ENCODE measurements at regions not wholly inside any gene's neighbourhood (a gene's known extent, or its start where the extent isn't known, plus 50 kb on each side); places are given as distances from the start of the nearest gene placed in this dataset.

DNA sequence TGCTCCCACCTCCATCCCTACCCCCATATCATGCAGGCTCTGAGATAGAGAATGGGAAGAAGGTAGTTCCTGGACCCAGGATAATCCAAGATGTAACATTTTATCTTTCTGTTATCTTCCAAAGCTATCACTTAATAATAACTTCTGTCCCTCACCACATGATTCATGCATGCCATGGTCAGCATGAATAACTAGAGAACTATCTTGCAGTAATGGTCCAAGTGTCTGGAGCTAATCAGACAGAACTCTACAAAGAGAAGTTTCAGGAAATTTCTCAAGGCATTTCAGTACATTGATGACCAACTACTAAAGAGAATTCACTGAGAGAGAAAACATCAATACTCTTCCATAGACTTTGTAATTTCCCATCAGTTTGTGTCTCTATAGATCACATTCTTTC, 1469.7 kb upstream of the PIK3C3 start:
- DNase-seq, result no peak

DNA sequence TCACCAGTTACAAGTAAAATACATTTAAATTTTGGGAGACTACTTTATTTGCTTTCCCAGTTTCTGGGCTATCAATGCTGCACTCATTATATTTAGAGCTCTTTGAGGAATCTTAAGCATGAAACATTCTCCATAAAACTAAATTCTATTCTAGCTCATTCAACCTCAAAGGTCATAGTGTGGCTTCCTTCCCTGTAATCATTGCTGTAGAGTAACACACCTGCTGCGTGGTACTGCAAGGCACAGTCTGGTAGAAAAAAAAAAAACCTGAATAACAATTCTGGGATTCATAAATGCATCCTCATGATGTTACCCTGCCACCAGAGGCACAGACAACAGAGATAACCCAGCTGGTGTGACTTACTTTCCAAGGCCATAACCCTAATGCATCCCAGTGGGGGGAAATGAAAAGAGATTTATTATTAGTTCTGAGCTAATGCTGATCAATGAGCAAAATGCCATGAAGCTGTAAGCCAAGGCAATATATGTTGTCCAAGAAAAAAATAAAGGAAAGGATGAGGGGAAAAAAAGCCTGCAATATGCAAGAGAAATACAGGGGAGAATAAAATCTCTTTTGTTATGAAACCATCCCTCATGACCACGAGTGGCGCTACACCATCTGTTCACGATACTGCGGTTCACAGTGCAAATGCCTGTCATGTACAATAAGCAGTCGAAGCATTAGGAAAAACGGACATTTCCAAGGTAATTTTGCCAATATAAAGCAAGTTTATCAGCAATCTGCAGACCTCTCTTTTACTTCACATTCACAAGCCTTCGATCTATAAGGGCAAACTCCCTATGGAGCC, 1481.6 kb upstream of the PIK3C3 start:
- DNase-seq, result no peak

DNA sequence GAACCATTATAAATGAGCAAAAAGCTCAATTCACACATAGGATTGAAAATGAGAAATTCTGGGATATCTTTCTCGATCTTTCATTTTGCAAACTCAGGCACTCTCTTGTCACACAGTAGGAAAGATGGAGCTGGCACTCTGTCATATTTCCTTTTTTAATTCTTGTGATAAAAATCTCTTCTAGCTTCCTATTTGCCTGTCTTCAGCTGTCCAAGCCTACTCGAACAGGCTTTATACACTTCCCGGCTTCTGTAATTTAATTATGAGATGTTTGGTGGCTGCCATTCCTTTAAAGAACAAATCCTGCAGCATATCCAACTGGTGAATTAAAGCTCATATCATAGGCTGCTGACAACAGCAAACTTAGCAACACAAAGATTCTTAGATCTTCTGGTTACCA, 1484.3 kb upstream of the PIK3C3 start:
- no peak for DNase-seq

DNA sequence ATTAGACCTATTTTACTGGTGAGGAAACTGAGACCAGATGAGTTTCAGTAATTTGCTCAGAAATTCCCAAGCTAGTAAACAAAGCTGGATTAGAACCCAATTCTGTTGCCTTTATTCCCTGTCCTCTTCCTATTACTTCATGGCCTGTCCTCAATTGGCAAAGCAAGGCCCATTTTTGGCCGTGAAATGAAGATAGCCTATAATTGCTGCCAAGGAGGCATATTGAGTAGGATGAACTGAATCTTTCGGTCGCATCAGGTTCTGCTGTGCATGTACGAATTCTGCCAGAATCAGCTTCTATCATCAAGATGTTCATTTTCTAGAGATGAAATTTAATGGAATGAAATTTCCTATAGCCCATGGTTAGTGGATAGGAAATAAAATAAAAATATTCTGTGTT, 1485.2 kb upstream of the PIK3C3 start:
- no peak for DNase-seq

DNA sequence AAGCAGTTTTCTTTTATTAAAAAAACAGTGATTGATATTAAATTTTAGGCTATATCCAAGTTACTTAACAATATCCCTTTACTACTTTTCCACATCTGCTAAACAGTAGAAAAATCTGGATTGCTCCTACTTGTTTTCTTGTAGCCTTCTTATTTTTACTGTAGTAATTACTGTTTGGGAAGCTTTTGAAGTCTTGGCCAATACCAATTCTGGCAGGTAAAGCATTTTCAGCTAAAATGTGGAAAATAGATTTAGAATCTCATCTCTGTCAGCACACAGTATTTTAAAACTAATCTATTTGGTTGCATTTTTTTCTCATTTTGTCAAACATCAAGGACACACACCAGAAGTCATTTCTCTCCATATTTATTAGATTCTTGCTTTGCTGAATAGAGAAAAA, 1485.7 kb upstream of the PIK3C3 start:
- no peak for DNase-seq

DNA sequence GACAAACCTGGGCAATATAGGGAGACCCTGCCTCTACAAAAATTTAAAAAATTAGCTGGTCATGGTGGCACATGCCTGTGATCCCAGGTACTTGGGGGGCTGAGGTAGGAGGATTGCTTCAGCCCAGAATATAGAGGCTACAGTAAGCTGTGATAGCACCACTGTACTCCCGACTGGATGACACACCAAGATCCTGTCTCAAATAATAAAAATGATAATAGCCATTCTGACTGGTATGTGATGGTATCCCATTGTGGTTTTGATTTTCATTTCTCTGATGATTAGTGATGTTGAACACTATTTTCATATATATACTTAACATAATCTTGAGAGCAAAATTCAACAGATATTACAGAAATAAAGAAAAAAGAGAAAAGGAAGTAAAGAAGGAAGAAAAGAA, 1491.0 kb upstream of the PIK3C3 start:
- no peak for DNase-seq

DNA sequence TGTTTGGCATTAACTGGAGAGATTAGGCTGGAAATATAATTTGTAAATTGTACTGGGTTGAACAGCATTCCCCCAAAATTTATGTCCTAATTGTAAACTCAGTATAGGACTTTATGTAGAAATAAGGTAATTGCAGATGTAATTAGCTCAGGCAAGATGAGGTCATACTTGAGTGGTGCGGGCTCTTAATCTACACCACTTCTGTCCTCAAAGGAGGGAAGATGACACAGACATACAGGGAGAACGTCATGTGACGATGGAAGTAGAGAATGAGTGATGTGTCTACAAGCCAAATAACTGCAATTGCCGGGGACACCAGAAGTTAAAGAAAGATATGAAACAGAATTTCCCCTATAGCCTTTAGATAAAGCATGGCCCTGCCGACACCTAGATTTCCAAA, 1501.1 kb upstream of the PIK3C3 start:
- DNase-seq, result no peak

DNA sequence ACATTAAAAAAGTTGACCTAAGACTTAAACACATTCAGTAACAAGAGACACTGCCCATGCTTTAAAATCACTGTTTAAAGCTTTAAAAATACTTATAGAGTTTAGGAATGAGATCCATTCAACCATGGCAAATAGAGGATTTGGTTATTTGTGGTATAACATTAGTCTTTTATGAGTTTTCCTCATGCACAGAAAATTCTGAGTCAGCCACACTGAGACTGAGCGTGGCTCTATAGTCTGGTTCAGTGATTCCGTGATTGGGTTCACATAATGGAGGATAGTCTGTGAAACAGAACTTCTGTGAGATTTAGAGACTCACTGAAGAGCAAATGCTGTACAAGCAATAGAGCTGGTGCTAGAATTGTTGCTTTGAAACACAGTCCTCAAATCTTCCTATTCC, 1502.4 kb upstream of the PIK3C3 start:
- no peak for DNase-seq

DNA sequence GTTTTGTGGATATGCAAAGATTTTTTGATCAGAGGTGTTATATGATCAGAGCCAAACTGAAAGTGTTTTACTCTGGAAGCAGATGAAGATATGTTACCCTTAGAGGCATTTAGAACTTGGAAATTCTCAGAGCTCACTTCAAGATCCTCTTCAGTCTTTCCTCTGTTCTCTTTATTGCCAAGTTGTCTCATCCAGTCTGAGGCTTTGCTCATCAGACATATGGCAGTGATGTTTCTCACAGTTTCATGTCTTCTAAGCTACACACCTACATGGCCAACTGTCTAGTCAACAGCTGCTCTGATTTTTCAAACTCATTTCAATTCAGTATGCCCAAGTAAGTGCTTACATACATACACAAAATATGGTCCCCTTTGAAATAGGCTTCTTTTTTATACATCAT, 1504.3 kb upstream of the PIK3C3 start:
- no peak for DNase-seq

DNA sequence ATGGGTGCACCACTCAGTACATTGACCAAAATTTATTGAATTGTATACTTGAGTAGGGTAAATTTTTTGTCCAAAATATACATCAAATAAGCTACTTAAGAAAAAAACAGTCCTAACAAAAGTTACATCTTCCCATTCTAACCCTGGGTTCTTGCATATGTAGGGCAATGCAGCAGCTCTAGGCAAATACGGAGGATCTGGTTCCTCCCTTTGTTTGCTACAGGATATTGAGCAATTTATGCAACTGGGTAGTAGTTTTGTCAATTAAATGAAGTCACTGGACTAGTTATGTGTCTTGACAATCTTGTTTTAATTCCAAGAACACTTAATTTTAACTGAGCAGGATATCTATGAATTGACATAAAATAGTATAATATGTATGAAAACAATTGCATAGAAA, 1507.2 kb upstream of the PIK3C3 start:
- no peak for DNase-seq

DNA sequence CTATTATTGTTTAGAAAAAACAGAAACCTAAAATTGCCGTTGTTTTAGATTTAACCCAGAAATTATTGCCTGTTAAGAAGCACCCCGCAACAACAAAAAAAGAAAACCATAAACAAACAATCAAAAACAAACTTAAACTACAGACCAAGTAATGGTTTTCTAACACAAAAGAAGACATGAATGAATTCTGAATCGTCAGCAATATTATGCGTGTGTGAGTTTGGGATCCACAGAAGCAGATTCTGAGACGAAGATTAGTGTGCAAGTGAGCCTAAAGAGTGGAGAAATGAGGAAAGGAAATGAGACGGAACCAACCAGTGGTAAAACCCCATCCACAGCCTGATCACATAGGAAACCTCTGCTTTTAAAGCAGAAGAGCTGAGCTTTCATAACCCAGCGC, 1514.9 kb upstream of the PIK3C3 start:
- no peak for DNase-seq

DNA sequence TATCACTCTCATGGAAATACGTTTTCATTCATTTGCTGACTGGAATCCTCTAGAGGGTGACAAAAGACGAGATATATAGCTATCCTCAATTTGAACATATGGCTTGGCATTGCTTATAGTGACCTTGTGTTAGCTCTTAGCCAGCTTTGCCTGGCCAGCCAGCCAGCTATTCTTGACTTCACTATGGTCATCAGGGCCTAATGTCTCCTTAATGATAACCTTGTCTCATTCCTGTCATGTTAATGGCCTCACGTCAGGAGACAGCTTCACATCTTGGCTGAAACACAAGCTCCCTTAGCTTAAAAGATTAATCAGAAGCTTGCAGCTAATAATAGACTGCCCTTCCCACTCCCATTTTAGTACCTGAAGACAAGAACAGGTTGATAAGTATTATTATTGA, 1517.5 kb upstream of the PIK3C3 start:
- DNase-seq, result no peak

DNA sequence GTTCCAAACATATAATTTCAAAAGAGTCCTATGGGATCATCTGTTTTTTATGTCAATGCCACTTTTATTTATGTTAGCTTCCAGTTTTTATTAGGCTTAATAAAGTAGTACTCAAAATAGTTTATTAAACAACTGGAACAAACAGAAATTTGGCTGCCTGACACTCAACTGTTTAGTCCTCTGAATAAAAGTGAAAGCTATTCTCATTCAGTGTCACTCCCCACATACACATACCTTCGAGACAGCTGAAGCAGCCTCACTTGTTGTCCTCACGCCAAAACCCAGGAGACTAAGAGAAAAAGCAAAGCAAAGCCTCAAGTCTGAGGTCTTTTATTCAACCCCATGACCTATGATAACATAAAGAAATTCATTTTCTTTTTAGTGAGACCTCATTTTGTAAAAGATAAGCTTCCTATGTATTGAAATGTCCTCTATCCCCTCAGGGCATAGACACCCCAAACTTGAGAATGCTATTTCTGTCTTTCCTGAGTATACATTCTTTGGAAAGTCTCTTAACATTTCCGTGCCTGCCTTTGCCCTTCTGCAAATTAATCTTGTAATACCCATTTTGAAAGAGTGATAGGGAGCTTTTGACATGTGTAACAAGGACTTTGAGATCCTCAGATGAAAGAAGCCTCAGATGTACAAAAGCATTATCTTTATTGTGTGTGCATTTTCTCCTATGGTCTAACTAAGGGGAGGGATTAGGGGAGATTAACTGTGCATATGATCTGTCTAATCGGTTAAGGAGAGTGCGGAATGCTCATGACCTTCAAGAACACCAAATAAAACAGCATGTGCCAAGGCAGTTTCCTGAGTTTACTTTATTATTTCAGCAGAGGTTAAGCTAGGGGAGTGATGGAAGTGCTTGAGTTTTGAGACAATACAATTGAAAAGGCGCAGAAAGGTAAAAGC, 1523.7 kb upstream of the PIK3C3 start:
- DNase-seq, result no peak

DNA sequence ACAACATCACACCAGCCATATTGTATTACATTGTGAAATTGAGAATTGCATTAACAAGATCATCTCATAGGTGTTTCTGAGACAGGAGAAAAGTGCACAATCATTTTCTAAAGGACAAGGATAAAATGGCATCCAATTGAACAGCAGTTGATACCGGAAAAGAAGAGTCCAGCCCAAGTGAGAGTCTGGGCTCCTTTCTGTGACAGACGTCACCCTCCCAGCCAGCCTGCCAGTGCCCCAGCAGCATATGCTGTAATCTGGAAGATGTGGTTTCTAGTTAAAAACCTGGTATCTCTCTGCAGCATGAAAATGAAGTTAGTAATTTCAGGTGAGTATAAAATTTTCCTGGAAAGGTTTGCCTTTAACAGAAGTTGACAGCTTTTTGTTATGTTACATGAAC, 1531.7 kb upstream of the PIK3C3 start:
- no peak for DNase-seq

DNA sequence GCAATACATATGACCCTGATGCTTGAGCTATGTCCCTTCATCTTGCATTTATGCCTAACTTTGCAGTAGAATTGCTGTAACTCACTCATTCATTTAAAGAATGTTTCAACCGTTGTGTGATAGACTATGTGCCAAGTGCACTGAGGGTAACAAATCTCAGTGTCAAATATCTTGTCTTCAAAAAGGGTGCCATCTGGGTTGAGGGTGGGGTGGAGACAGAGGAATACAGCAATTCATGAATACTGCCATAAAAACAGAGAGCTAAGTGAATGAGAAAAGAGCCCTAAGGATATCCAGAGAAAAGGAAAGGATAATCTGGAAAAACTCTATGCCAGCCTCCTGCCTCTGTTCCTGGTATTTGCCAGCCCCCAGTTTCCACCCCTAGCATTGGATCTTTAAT, 1534.4 kb upstream of the PIK3C3 start:
- no peak for DNase-seq

DNA sequence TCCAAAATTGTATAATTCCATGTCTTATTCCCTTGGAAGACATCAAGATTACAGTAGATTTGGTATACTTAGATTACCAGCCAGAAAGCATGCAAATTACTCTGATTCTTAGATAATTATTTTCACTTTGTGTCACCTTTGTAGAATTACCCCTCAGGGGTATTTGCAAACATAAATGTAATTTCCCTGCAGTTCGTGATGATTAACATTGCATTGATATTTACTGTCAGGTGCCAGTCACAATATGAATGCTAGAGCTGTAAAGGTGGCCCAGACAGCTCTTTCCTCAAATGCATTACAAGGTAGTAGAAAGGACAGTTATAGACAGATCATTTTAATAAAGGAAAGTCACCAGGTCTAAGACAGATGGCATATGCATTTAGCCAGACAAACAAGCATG, 1537.5 kb upstream of the PIK3C3 start:
- no peak for DNase-seq

DNA sequence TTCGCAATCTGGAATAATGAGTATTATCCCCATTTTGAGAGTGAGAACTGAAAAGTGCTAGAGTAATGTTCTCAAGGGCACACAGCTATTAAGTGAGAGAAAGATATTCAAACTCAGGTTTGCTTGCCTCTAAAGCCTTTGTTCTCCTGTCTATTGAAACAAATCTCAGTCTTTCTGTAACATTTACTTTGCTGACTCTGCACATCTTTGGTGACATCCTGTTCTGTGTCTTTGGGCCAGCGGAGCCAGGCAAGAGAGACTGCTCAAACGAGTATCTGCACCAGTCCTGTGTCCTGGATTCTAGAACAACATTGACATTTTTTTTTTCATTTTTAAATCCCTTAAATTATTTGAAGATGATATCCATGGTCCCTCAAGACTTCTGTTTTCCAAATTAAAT, 1539.2 kb upstream of the PIK3C3 start:
- DNase-seq, result no peak

DNA sequence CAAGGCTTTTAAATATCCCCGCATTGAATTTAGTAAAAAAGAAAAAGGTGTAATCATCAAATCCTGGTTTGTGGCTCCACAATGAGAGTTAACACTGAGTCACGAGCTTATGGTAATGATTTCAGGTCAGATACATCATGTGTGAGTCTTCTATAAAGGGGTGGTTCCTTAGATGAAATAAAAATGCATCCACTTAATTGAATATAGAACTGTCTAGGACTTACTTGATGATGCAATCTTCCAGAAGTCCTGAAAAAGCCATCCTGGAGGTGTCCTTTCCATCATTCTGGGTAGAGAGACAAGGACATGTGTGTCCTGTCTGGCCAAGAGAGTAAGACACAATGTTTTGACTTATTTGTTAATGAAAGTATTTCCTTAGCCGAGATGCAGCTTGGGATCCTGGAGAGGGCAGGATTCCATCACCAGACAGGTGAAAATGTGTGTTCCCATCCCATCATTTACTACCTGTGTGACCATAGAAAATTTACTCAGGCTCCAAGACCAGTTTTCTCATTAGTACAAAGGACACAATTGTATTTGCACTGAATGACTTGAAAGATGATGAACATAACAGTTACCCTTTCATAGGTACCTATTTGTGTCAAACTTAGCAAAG, 1539.8 kb upstream of the PIK3C3 start:
- no peak for DNase-seq

DNA sequence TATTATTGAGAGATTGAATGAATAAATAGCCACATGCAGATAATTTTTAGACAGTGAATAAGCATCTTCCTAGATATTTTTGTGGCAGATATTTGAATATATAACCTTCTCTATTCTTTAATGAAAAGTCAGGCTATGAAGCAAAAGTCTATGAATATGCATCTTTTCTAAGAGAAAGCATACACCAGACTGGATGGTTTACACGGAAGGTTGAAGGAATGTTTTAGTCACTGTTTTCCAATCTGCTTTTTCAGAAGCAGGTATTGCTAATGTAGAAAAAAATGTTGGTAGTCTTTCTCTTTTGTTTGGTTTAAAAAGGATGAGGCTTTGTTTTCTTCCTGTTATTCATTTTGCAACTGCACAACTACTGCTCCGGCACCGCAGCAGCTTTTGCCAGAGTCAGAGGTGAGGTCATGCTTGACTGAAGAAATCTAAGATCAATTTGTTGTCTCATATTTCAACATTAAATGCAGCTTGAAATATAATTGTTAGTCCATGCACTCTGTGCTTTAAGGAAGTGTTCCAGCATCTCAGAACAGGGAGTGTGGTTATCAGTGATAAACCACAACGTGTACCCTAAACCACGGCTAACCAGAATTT, 1540.8 kb upstream of the PIK3C3 start:
- no peak for DNase-seq

DNA sequence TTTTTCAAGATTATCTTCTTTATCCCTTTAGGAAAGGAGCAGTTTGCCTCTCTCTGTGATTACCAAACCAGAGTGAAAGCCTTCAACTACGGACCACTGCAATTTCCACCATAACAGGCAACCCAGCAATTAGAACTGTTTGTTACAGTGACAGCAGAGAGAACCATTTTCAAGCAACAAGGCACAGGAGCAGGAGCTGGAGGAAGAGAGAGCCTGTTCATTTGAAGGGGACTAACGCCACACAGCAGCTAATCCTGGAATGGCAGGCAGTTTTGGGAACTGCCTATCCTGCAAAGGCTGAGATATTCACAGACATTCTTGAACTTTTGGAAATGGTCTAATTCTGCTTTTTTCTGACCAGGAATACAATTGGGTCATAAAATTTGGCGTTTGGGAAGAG, 1541.9 kb upstream of the PIK3C3 start:
- DNase-seq, result no peak

DNA sequence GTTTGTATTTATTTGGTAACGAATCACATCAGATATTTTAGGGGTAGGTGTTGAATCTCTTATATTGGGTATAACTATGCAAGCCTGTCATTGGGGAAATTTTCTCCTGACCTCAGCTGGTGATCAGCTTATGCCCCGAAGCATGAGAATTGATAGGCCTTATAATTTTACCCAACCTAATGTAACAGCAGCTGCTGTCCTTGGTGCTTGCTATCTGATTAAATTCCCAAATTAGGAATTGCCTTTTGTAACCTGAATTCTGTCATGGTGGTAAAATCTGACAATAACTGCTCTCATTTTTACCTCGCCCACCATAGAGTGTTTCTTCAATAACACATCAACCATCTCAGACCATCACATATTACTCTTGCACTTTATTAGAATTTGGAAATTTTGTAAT, 1542.6 kb upstream of the PIK3C3 start:
- no peak for DNase-seq

DNA sequence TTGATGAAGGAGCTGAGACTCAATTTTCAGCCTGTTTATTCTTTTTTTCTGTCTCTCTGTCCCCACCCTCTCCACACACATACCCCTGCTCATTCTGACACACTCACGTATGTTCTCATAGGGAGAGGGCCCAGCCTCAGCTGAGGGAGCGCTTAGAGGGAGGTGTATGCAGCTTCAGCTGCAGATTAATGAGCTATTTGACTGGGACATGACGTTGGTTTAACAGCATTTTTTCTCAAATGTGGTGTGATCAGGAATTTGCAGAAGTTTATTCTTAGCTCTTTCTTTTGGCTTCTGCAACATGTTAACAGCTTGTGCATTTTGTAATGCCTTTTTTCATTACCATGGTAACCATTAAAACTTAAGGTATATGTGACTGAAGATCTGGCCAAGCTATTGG, 1547.1 kb upstream of the PIK3C3 start:
- no peak for DNase-seq

DNA sequence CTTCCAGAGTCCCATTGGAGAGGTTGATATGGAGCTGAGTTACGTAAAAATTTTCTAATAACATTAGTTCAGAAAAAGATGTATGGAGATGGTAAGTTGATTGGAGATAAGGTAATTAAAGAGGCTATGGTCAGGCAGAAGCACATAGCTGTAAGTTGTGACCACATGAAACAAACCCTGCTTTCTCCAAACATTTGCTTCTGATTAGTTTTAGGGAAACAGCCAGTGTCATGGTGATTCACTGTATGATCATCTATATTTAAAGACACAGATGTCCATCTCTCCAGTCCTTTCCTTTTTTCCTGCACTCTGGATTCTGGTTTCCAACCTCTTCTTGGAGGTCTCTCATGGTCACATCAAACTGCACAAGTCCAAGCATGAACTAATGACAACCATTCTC, 1550.8 kb upstream of the PIK3C3 start:
- no peak for DNase-seq

DNA sequence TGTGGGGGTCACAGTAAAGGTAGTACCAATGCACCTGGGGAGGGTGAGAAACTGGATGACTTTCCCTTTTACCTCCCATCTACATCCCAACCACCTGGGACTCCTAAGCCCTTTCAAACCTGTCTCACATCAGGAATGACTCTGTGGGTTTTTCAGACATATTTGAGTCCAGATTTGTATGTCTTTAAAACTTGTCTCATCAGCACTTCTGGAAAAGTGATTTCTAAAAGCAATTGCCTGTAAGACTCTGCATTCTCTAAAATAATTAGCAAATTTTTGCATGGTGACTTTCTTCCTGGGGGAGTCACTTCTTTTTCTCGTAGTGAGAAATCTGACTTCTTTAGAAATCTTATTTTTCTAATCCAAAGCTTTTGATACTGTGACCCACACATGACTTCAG, 1553.0 kb upstream of the PIK3C3 start:
- DNase-seq, result no peak
